BJ (cell line): ENCODE measurements at regions not wholly inside any gene's neighbourhood (a gene's known extent, or its start where the extent isn't known, plus 50 kb on each side); places are given as distances from the start of the nearest gene placed in this dataset.

Experiments
- CTCF ChIA-PET: fragments of 350-600 bp; formaldehyde crosslinking; extraction: SDS; loops from one replicate; lab custom pipeline; 2021; ENCODE audit warnings: antibody characterized with exemption, inconsistent platforms; lab: Yijun Ruan, JAX
- POLR2A ChIA-PET: fragments of 300-600 bp; sonication (Branson Sonifier 250); formaldehyde crosslinking; extraction: SDS; loops from one replicate; lab custom pipeline; 2021; ENCODE audit warnings: antibody characterized with exemption; lab: Charles Lee
- DNase-seq: peaks from one replicate; pipeline ENCODE4 v3.0.0-alpha.2; 2011; ENCODE audit warnings: low read depth
- H3K27me3 ChIP-seq: 2 replicates; pipeline ENCODE4 v1.6.0; 2011; ENCODE audit warnings: low read length; ENCODE audit not compliant: control insufficient read depth, insufficient read depth
- H3K36me3 ChIP-seq: 2 replicates; pipeline ENCODE4 v1.5.1; 2011; ENCODE audit warnings: low read length; ENCODE audit not compliant: control insufficient read depth, insufficient read depth
- H3K4me3 ChIP-seq: 2 replicates; pipeline ENCODE4 v1.5.1; 2011; ENCODE audit warnings: low read depth, mild to moderate bottlenecking, control low read depth, low read length
- CTCF ChIP-seq: IDR thresholded peaks from 2 replicates; pipeline ENCODE4 v1.5.1; 2011; ENCODE audit warnings: low read depth, mild to moderate bottlenecking, control low read depth, inconsistent platforms, low read length, moderate library complexity; ENCODE audit not compliant: insufficient read depth

GRCh38 chr20:6940876-6941275 is 173.4 kb downstream of the BMP2 start:
- H3K36me3 ChIP-seq, result no peaks in the 10 kb centered on the region
- TF ChIP-seq CTCF, result no peak
- H3K27me3 ChIP-seq, result no peaks in the 10 kb centered on the region
- no peak overlapping the region for H3K4me3 ChIP-seq
- DNase-seq, result no peak
- CTCF ChIA-PET, result no interaction called here
- POLR2A ChIA-PET, result no interaction called here

DNA sequence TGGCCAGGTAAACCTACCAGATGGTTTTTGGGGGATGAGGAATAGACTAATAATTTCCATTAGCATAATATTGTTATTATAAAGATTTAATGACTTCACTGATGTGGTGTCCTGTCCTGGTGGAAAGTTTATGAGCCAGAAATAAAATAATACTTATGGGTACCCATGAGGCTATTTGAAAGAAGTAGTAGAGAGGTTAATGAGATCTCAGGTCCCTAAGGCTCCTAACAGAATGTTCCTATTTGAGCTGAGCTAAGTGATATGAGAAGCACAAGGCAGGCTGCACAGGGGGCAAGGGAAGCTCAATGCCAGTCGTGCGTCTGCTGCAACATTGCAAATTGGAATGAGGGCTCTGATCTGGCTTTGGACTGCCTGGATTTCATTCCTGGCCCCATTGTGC is 174.1 kb downstream of the BMP2 start:
- TF ChIP-seq CTCF, result no peak
- Histone ChIP-seq H3K36me3 (no peaks in the 10 kb centered on the region), H3K27me3 (no peaks in the 10 kb centered on the region), H3K4me3 (no peak overlapping the region)
- POLR2A ChIA-PET, result no interaction called here
- CTCF ChIA-PET, result no interaction called here
- DNase-seq, result no peak

DNA sequence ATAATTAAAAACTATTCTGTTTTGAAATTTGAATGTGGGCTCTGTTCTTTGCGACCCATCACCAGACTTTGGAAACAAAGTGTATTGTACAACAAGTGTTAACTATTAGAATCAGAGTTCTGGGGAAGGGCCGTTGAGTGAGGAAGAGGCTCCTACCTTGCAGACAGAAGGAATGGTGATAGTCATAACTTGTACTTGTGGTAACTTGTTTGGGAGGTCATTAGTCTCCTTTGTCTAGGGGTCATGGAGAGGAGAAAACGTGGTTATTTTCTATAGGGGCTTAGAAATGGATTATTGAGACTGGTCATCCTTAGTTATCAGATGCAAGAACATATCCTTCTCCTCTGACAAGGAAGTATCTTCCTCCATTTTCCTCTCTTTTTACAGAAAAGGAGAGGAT is 174.8 kb downstream of the BMP2 start:
- H3K36me3 ChIP-seq, result no peaks in the 10 kb centered on the region
- H3K4me3 ChIP-seq, result no peak overlapping the region
- no peaks in the 10 kb centered on the region for H3K27me3 ChIP-seq
- ChIA-PET CTCF (no interaction called here), POLR2A (no interaction called here)
- no peak for DNase-seq
- TF ChIP-seq CTCF, result no peak

GRCh38 chr20:6944292-6944691 is 176.8 kb downstream of the BMP2 start:
- no peaks in the 10 kb centered on the region for H3K27me3 ChIP-seq
- H3K4me3 ChIP-seq, result no peak overlapping the region
- ChIA-PET POLR2A (no interaction called here), CTCF (no interaction called here)
- no peaks in the 10 kb centered on the region for H3K36me3 ChIP-seq
- DNase-seq, result no peak
- no peak for TF ChIP-seq CTCF

- Histone ChIP-seq H3K4me3 (no peak overlapping the region), H3K36me3 (no peaks in the 10 kb centered on the region), H3K27me3 (no peaks in the 10 kb centered on the region)
- ChIA-PET POLR2A (no interaction called here), CTCF (no interaction called here)
- DNase-seq, result no peak
- no peak for TF ChIP-seq CTCF
Observed at GRCh38 chr20:6953611-6954010, 186.1 kb downstream of the BMP2 start.
